A673 (cell line): ENCODE measurements at regions not wholly inside any gene's neighbourhood (a gene's known extent, or its start where the extent isn't known, plus 50 kb on each side); places are given as distances from the start of the nearest gene placed in this dataset.

ENCODE experiments used
- BruUV-seq: library from RNA; stranded (reverse); fragments of 400-500 nt; replicated peaks from 2 replicates; lab custom pipeline; 2021; lab: Mats Ljungman, UMichigan
- CTCF ChIA-PET: fragments of 300-600 bp; sonication (Branson Sonifier 250); formaldehyde crosslinking; loops from one replicate; lab custom pipeline; 2022; ENCODE audit warnings: antibody characterized with exemption; lab: Charles Lee
- POLR2A ChIA-PET: fragments of 300-600 bp; sonication (Branson Sonifier 250); formaldehyde crosslinking; loops from one replicate; lab custom pipeline; 2022; ENCODE audit warnings: antibody characterized with exemption; ENCODE audit not compliant: low non-redundant PET; lab: Charles Lee
- DNase-seq: peaks from one replicate; pipeline ENCODE4 v3.0.0-alpha.2; 2015; ENCODE audit warnings: low spot score
- H3K27ac ChIP-seq: fragments of 200-600 bp; sonication (generic); 2 replicates; pipeline ENCODE4 v1.5.1; 2016; ENCODE audit warnings: mixed run types, low read depth, mild to moderate bottlenecking, mixed read lengths, antibody characterized with exemption, low read length; ENCODE audit not compliant: poor library complexity, severe bottlenecking
- H3K27me3 ChIP-seq: fragments of 200-600 bp; sonication (generic); replicated peaks from 2 replicates; pipeline ENCODE4 v1.6.1; 2017; ENCODE audit warnings: mixed run types, low read depth, mild to moderate bottlenecking, mixed read lengths, antibody characterized with exemption, low read length; ENCODE audit not compliant: insufficient read depth, poor library complexity
- H3K36me3 ChIP-seq: fragments of 200-600 bp; sonication (generic); 2 replicates; pipeline ENCODE4 v1.6.1; 2016; ENCODE audit warnings: mixed run types, mild to moderate bottlenecking, mixed read lengths, antibody characterized with exemption, low read length; ENCODE audit not compliant: insufficient read depth, poor library complexity, severe bottlenecking
- H3K4me1 ChIP-seq: fragments of 200-600 bp; sonication (generic); 2 replicates; pipeline ENCODE4 v1.6.1; 2017; ENCODE audit warnings: mixed run types, mild to moderate bottlenecking, mixed read lengths, antibody characterized with exemption, low read length; ENCODE audit not compliant: insufficient read depth, poor library complexity, severe bottlenecking
- H3K4me3 ChIP-seq: fragments of 200-600 bp; sonication (generic); 2 replicates; pipeline ENCODE4 v1.5.1; 2016; ENCODE audit warnings: low read depth, mixed run types, mild to moderate bottlenecking, mixed read lengths, low read length; ENCODE audit not compliant: poor library complexity, severe bottlenecking
- H3K9me3 ChIP-seq: fragments of 200-600 bp; sonication (generic); 2 replicates; pipeline ENCODE4 v1.6.1; 2016; ENCODE audit warnings: mixed run types, low read depth, mild to moderate bottlenecking, mixed read lengths, antibody characterized with exemption, low read length; ENCODE audit not compliant: poor library complexity, severe bottlenecking
- CTCF ChIP-seq: fragments of 300-800, 200-600 bp; sonication (generic); conservative IDR thresholded peaks from 2 replicates; pipeline ENCODE4 v1.5.1; 2017; ENCODE audit warnings: low read depth, mild to moderate bottlenecking, antibody characterized with exemption, low read length, moderate library complexity, mixed read lengths
- EZH2 ChIP-seq: fragments of 200-600 bp; sonication (generic); IDR thresholded peaks from 2 replicates; pipeline ENCODE4 v1.6.1; 2017; ENCODE audit warnings: borderline replicate concordance, low read depth, mild to moderate bottlenecking, mixed read lengths, antibody characterized with exemption, low read length; ENCODE audit not compliant: poor library complexity, severe bottlenecking
- intact Hi-C: fragments of 100-400 bp; cut with micrococcal nuclease; formaldehyde crosslinking; loops from one replicate; pipeline ENCODE4 v1.10.0; 2022; ENCODE audit not compliant: unreplicated experiment

DNA sequence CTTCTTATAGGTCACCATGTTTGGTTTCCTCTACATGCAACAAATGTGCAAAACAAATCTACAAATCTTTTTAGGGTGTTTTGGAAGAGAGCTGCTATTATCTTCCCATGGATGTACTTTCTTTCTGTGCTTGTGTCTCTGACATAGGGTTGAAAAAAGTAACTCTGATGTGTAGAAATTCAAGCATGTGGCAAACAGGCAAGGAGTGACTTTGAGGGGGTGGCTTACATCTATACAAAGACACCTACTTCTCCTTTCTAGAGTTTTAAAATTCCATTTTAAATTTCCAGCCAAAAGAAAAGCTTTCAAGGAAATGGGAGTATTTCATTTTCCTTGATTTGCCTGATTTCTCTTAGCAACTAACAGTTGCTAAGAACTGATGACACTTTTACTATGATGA is 904.8 kb upstream of the CELF4 start:
- Histone ChIP-seq H3K9me3 (no peaks in the 10 kb centered on the region), H3K27ac (no peak overlapping the region), H3K36me3 (no peaks in the 10 kb centered on the region), H3K4me3 (no peak overlapping the region), H3K27me3 (no peaks in the 10 kb centered on the region), H3K4me1 (no peaks in the 10 kb centered on the region)
- ChIA-PET CTCF (no interaction called here), POLR2A (no interaction called here)
- TF ChIP-seq EZH2 (no peak), CTCF (no peak)
- no peak for DNase-seq
- no TSS peak for BruUV-seq
- intact Hi-C loops: no loop called here

DNA sequence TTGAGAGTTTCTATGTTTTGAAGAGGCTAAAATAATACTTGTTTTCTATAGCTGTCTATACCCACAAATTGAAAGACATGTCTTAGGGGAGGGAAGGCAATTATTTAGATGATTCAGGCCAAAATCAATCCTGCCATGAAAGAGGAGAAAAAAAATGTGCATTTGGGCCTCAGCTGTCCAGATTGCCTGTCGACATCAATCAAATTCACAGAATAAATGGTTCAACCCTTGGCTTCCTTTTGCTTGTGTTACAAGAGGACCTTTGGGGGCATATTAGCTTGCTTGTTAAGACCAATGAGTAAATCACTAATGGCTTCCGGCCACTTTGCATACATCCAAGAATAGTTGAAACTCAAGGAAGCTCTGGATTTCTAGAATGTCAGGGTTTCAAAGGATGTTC is 900.8 kb upstream of the CELF4 start:
- no peak overlapping the region for H3K4me3 ChIP-seq
- no peaks in the 10 kb centered on the region for H3K9me3 ChIP-seq
- CTCF ChIA-PET: no interaction called here
- POLR2A ChIA-PET: no interaction called here
- H3K36me3 ChIP-seq: no peaks in the 10 kb centered on the region
- no peaks in the 10 kb centered on the region for H3K27me3 ChIP-seq
- no TSS peak for BruUV-seq
- no peak for DNase-seq
- H3K27ac ChIP-seq: no peak overlapping the region
- no peak for TF ChIP-seq EZH2
- no peak for TF ChIP-seq CTCF
- no peaks in the 10 kb centered on the region for H3K4me1 ChIP-seq
- intact Hi-C loops: no loop called here

GRCh38 chr18:38464024-38464423 is 898.4 kb upstream of the CELF4 start:
- Histone ChIP-seq H3K4me3 (no peak overlapping the region), H3K36me3 (no peaks in the 10 kb centered on the region), H3K27ac (no peak overlapping the region), H3K9me3 (no peaks in the 10 kb centered on the region), H3K4me1 (no peaks in the 10 kb centered on the region), H3K27me3 (no peaks in the 10 kb centered on the region)
- TF ChIP-seq EZH2 (no peak), CTCF (no peak)
- no peak for DNase-seq
- ChIA-PET POLR2A (no interaction called here), CTCF (no interaction called here)
- BruUV-seq: no TSS peak
- intact Hi-C loops: no loop called here
